Mucosa of stomach (tissue), 1 donor: ENCODE measurements at regions not wholly inside any gene's neighbourhood (a gene's known extent, or its start where the extent isn't known, plus 50 kb on each side); places are given as distances from the start of the nearest gene placed in this dataset.
"Not testable (repeated sequence)": the region's sequence is repeated elsewhere in the genome, so short reads cannot be mapped to it uniquely, and the experiment has no call there.

Source experiments
- H3K27me3 ChIP-seq: one replicate; pipeline ENCODE4 v1.7.0; 2013; ENCODE audit warnings: mild to moderate bottlenecking, low read length; ENCODE audit not compliant: control insufficient read depth, insufficient read depth
- H3K36me3 ChIP-seq: one replicate; pipeline ENCODE4 v1.7.0; 2013; ENCODE audit warnings: low read length; ENCODE audit not compliant: control insufficient read depth, insufficient read depth
- H3K4me1 ChIP-seq: one replicate; pipeline ENCODE4 v1.7.0; 2013; ENCODE audit warnings: mild to moderate bottlenecking, low read length; ENCODE audit not compliant: control insufficient read depth, insufficient read depth
- H3K4me3 ChIP-seq: one replicate; pipeline ENCODE4 v1.7.0; 2013; ENCODE audit warnings: low read length
- H3K9ac ChIP-seq: one replicate; pipeline ENCODE4 v1.7.0; 2013; ENCODE audit warnings: mild to moderate bottlenecking, low read length, moderate library complexity
- H3K9me3 ChIP-seq: one replicate; pipeline ENCODE4 v1.7.0; 2013; ENCODE audit warnings: mild to moderate bottlenecking, low read length, moderate library complexity; ENCODE audit not compliant: control insufficient read depth
- donor health status: Pancreatic carcinoma.

DNA sequence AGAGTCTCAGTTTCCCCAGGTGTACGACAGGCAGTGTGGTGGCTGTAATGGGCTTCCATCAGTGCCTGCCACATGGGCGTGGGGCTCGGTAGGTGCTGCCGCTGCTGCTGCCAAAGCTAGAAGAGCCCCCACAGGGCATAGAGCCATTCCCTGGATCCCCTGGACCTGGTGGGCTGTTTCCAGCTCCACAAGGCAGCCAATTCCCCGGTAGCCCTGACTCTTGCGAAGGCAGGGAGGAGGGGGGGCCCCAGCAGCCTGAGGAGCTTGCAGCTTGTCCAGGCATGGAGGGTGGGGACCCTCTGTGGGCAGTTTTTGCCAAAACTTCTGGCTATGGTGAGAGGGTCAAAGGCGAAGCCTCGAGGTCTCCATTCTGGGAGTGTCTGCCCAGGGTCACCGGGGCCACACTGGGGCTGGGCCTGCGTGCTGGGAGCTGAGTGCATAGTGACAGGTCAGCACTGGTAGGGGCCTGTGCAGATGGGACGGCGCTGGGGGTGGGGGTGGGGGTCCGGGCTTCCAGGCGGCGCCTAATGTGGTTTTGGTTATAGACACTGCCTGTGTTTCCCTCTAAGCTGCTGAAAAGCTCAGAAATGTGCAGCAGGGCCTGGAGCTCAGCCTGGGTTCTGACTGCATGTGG lies 56.8 kb upstream of the METTL9 start:
- not testable (repeated sequence) for H3K9me3 ChIP-seq

DNA sequence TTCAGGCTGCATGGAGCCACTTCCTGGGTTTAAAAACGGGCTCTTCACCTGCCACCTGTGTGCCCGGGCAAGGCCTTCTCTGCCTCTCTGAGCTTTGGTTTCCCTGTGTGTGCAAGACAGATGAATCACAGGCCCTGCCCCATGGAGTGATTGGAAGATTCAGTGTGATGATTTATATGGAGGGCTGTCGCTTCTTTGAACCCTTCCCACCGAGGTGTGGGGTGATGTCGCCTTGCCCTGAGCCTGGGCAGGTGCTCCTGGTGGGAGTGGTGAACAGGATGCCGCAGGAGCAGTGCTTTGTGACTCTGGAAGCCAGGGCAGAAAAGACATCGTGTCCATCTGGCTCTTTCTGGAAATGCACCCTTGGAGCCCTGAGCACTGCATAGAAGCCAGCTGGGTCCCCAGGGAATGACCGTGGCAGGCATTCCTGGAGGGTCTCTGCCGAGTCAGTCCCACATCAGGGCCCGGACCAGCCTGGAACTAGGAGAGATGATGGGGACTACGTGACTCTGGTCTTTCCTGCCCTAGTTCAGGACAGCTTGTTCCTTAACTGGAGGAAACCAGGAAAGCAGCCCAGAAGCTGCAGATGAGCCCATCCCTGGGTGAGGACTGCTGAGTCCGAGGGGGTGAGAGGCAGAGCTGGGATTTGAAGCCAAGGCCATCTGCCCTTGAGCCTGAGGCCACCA lies 56.1 kb upstream of the METTL9 start:
- not testable (repeated sequence) for H3K9ac ChIP-seq, H3K4me1 ChIP-seq, H3K36me3 ChIP-seq, H3K27me3 ChIP-seq, H3K9me3 ChIP-seq, H3K4me3 ChIP-seq

More for the DNA sequence above, 56.8 kb upstream of the METTL9 start:
- not testable (repeated sequence) for H3K27me3 ChIP-seq, H3K4me3 ChIP-seq, H3K9ac ChIP-seq, H3K36me3 ChIP-seq, H3K4me1 ChIP-seq

- not testable (repeated sequence) for H3K4me1 ChIP-seq, H3K9me3 ChIP-seq, H3K27me3 ChIP-seq, H3K36me3 ChIP-seq, H3K4me3 ChIP-seq, H3K9ac ChIP-seq
Observed at GRCh38 chr16:21545664-21546326, 53.6 kb upstream of the METTL9 start.

GRCh38 chr16:21549396-21549795 lies 50.0 kb upstream of the METTL9 start:
- not testable (repeated sequence) for H3K4me1 ChIP-seq, H3K36me3 ChIP-seq, H3K27me3 ChIP-seq, H3K9ac ChIP-seq, H3K4me3 ChIP-seq, H3K9me3 ChIP-seq
